VCaP (cell line): ENCODE measurements at regions not wholly inside any gene's neighbourhood (a gene's known extent, or its start where the extent isn't known, plus 50 kb on each side); places are given as distances from the start of the nearest gene placed in this dataset.

ENCODE experiments used
- H3K27ac ChIP-seq: fragments of 450-650 bp; 2 replicates; pipeline ENCODE4 v1.5.1; 2017
- CTCF ChIP-seq: fragments of 450-650 bp; conservative IDR thresholded peaks from 2 replicates; pipeline ENCODE4 v1.5.1; 2017; ENCODE audit warnings: mild to moderate bottlenecking, moderate library complexity

DNA sequence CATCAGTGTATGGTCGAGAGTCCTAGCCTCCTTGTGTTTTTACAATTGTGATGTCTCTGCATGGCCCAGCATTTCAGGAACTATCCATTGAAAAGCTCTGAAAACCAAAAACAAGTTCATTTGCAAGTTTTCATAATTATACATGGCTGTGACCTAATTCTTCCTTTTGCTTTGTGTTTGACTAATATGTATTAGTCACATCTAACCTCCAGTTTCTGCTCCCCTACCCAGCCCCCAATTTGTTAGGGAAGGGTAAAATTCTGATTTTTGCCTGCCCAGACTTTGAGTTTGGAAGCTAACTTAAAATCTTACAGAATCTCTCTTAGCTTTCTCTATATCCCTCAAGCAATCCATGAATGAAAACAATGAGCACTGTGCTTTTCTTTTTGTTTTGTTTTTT is 128.2 kb upstream of the SEMA6A start:
- TF ChIP-seq CTCF = no peak
- H3K27ac ChIP-seq = no peak overlapping the region

GRCh38 chr5:116699332-116699731 is 124.7 kb upstream of the SEMA6A start:
- no peak for TF ChIP-seq CTCF
- H3K27ac ChIP-seq = no peak overlapping the region

DNA sequence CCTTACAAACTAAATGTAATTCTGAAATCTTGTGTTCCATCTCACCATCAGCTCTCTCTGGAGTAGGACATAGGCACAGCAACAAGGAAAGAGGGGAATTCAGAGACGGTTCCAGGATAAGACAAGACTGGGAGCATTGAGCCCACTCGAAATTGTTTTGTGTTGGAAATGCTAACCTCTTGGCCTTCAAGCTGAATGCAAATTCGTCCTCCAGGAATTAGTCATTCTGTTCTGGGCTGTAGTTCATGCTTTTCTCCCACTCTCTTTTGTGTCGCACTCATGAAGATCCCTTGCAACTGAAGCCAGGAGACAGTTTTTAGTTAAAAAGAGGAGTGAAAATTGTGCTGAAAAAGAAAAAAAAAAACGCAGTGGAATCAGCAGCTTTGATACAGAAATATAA is 121.7 kb upstream of the SEMA6A start:
- TF ChIP-seq CTCF = no peak
- H3K27ac ChIP-seq = no peak overlapping the region

- no peak overlapping the region for H3K27ac ChIP-seq
- TF ChIP-seq CTCF = no peak
Observed at GRCh38 chr5:116695681-116696080, 121.1 kb upstream of the SEMA6A start.

GRCh38 chr5:116686438-116686837 is 111.8 kb upstream of the SEMA6A start:
- no peak overlapping the region for H3K27ac ChIP-seq
- TF ChIP-seq CTCF = no peak

DNA sequence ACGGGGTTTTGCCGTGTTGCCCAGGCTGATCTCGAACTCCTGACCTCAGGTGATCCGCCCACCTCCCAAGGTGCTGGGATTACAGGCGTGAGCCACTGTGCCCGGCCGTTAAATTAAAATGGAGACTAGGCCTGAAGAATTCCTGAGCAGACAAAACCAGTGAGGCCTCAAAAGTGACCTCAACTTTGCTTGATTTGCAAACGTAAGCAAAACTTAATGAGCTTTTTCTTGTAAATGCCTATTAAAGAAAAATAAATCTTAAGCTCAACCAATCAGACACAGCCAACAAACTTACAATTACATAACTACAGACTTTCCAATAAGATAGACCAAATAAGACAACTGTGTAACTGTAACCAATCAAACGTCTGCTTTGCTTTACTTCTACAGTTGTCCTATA is 111.3 kb upstream of the SEMA6A start:
- TF ChIP-seq CTCF = no peak
- no peak overlapping the region for H3K27ac ChIP-seq

DNA sequence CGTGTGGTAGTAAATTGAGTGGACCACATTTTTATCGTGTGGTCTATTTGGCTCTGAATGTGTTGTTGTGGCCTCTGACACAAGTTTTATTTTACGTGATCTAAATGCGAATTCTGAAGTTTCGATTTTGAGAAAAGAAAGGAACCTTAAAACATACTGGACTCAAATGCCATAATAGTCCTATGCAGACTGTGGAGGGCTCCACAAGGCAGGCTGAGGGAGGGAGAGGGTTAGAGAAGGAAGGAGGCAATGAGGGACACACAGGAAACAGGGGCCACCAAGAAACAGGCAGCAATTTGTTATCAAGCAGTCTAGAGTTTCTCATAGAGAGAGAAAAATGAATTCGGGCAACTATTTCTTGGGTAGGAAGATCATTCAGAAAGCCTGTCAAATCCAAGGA is 110.4 kb upstream of the SEMA6A start:
- no peak for TF ChIP-seq CTCF
- H3K27ac ChIP-seq = no peak overlapping the region
